Ectodermal cell (in vitro differentiated cells): ENCODE measurements at regions not wholly inside any gene's neighbourhood (a gene's known extent, or its start where the extent isn't known, plus 50 kb on each side); places are given as distances from the start of the nearest gene placed in this dataset.

ENCODE experiments used
- H3K27ac ChIP-seq: 2 replicates; pipeline ENCODE4 v1.7.0; 2013; ENCODE audit warnings: mild to moderate bottlenecking, low read depth, low read length; ENCODE audit not compliant: insufficient read depth, poor library complexity, severe bottlenecking
- H3K27me3 ChIP-seq: 2 replicates; pipeline ENCODE4 v1.7.0; 2013; ENCODE audit warnings: mild to moderate bottlenecking, low read length; ENCODE audit not compliant: insufficient read depth, control insufficient read depth, poor library complexity, severe bottlenecking
- H3K36me3 ChIP-seq: one replicate; pipeline ENCODE4 v1.7.0; 2013; ENCODE audit warnings: low read length; ENCODE audit not compliant: control insufficient read depth, insufficient read depth
- H3K4me1 ChIP-seq: one replicate; pipeline ENCODE4 v1.7.0; 2013; ENCODE audit warnings: low read length; ENCODE audit not compliant: control insufficient read depth, insufficient read depth
- H3K4me3 ChIP-seq: 2 replicates; pipeline ENCODE4 v1.7.0; 2013; ENCODE audit warnings: low read depth, low read length, control low read depth; ENCODE audit not compliant: insufficient read depth
- H3K9me3 ChIP-seq: 2 replicates; pipeline ENCODE4 v1.7.0; 2013; ENCODE audit warnings: mild to moderate bottlenecking, low read length, moderate library complexity; ENCODE audit not compliant: control insufficient read depth
- WGBS, 2 experiments: methylation state at CpG; one replicate each; pipeline ENCODE4 v1.1.7; 2013; ENCODE audit warnings: missing lambda C conversion rate in 2 of 2; 5-methylcytosine and 5-hydroxymethylcytosine counted together

DNA sequence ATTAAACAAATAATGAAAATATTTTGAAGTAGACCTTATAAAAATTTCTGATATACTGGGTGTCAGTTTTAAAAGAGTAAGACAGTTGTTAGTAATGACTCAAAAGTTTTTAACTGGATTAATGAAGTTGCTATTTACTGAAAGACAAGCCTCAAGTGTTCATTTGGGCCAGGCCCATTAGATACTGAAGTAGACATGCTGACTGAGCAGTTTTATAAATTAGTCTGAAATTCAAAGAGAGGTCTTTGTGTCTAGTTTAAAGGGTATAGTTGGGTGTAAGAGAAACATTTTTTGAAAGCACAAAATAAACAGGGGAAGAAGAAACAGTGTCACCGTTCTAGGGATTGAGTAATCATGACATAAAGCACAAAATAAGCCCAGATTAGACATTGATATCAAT, 1577.2 kb downstream of the AMY1C start:
- Histone ChIP-seq H3K4me1 (no peaks in the 10 kb centered on the region), H3K27ac (no peak overlapping the region), H3K27me3 (no peaks in the 10 kb centered on the region), H3K9me3 (no peaks in the 10 kb centered on the region), H3K4me3 (no peak overlapping the region), H3K36me3 (no peaks in the 10 kb centered on the region)
- WGBS, 2 experiments: 94% methylated on average over 1 of the region's 1 CpG; no CpG with 5 or more reads in 1 of the 2 experiments

DNA sequence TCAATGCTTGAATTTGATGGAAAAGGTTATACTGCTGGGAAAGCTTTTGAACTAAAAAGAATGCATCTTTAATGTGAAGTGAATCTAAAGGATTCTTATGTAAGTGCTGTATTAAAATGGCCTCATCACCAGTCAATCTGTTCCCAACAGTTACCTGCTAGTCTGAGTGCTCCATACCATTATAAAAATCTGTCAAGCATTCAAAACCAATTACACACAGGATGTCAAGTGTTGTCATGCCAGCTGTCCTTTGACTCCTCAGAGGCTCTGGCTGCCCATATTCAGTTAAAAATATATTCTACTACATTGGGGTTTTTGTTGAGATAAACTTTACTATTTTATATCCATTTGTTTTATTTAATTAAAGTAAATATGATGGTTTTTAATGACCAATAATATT, 1587.7 kb downstream of the AMY1C start:
- Histone ChIP-seq H3K4me1 (no peaks in the 10 kb centered on the region), H3K27ac (no peak overlapping the region), H3K4me3 (no peak overlapping the region), H3K27me3 (no peaks in the 10 kb centered on the region), H3K9me3 (no peaks in the 10 kb centered on the region), H3K36me3 (no peaks in the 10 kb centered on the region)

DNA sequence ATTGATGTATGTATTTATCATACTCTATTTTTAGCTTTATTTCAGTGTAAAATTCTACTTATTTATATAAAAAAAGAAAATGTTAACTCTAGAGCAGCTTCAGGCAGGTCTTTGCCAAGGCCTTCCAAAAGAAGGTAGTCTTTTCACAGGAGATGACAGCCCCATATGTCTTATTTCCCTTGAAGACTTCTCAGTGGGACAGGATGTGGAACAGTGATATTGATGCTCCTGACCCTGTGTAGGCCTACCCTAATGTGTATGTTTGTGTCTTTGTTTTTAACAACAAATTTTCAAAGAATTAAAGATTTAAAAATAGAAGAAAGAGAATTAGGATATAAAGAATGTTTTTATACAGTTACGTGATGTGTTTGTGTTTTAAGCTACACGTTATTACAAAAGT, 1593.6 kb downstream of the AMY1C start:
- Histone ChIP-seq H3K4me3 (no peak overlapping the region), H3K36me3 (no peaks in the 10 kb centered on the region), H3K27me3 (no peaks in the 10 kb centered on the region), H3K4me1 (no peaks in the 10 kb centered on the region), H3K9me3 (no peaks in the 10 kb centered on the region), H3K27ac (no peak overlapping the region)
- 100% methylated on average over 1 of the region's 2 CpGs; no CpG with 5 or more reads in 1 of the 2 experiments for WGBS, 2 experiments

DNA sequence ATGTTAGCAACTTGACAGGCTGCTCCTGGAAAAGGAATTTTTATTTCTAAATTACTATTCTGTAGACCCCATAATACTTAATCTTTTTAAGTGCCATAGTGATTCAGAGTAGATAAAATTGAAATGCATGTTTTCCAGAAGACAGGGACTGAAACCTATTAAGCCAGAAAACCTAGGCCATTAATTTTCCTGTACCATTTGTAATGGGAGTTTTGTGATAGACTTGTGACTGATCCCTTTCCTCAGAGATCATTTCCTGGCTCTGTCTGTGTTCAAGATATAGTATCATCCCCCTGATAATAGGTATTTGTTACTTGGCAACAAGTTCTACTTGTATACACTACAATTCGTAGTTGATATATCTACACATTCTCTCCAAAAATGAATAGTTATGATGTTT, 1609.8 kb downstream of the AMY1C start:
- no peaks in the 10 kb centered on the region for H3K36me3 ChIP-seq
- no peaks in the 10 kb centered on the region for H3K4me1 ChIP-seq
- 100% methylated on average over 1 of the region's 1 CpG; no CpG with 5 or more reads in 1 of the 2 experiments for WGBS, 2 experiments
- H3K27ac ChIP-seq: no peak overlapping the region
- H3K9me3 ChIP-seq: no peaks in the 10 kb centered on the region
- no peaks in the 10 kb centered on the region for H3K27me3 ChIP-seq
- H3K4me3 ChIP-seq: no peak overlapping the region

DNA sequence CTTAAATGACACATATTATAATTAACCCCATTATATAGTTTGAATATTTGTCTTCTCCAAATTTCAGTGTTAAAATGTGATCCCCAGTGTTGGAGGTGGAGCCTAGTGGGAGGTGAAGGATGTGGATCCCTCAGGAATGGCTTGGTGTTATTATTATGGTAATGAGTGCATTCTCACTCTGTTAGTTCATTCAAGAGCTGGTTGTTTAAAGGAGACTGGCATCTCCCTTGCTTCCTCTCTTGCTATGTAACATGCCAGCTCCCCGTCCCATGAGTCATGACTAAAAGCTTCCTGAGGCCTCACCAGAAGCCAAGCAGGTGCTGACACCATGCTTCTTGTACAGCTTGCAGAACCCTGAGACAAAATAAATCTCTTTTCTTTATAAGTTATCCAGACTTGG, 1612.7 kb downstream of the AMY1C start:
- Histone ChIP-seq H3K9me3 (no peaks in the 10 kb centered on the region), H3K4me1 (no peaks in the 10 kb centered on the region), H3K36me3 (no peaks in the 10 kb centered on the region), H3K27me3 (no peaks in the 10 kb centered on the region), H3K27ac (no peak overlapping the region), H3K4me3 (no peak overlapping the region)
- WGBS, 2 experiments: 91 to 93% methylated on average over 1 of the region's 1 CpG

DNA sequence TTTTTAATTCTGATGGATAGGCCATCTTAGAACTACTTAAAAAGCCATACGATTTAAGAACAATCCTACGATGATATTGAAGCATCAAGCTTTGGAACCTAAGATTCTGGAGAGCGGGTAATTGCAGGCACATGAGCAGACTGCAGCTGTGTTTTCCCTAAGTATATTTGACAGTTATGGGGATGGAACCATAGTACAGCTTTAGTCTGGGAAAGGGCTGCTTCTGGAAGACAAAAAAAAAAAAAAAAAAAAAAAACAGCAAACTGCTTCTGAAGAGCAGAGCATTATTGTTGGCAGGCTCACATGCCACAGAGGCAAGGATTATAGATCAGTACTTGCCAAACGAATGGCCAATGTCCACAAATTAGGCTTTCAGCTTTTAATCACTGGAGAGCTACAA, 1618.7 kb downstream of the AMY1C start:
- H3K9me3 ChIP-seq: no peaks in the 10 kb centered on the region
- H3K27me3 ChIP-seq: no peaks in the 10 kb centered on the region
- H3K27ac ChIP-seq: no peak overlapping the region
- no peaks in the 10 kb centered on the region for H3K4me1 ChIP-seq
- 90 to 95% methylated on average over 4 of the region's 4 CpGs for WGBS, 2 experiments
- no peak overlapping the region for H3K4me3 ChIP-seq
- H3K36me3 ChIP-seq: no peaks in the 10 kb centered on the region

DNA sequence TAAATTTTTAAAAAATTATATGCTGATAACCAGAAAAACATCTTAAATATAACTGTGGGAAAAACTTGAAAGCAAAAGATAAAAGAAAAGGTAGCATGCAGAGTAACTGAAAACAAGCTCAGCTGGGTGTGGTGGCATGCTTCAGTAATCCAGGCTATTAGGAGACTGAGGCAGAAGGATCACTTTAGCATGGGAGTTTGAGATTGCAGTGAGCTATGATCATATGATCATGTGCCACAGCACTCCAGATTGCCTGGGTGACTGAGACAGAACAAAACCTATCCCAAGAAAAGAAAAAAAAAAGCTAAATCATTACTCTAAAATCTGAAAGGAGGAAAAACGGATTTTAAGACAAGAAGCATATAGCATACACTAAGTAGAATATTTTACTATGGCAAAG, 1624.0 kb downstream of the AMY1C start:
- H3K36me3 ChIP-seq: no peaks in the 10 kb centered on the region
- no CpG with 5 or more reads among the region's 1 CpG for WGBS, 2 experiments
- H3K27ac ChIP-seq: no peak overlapping the region
- no peak overlapping the region for H3K4me3 ChIP-seq
- H3K4me1 ChIP-seq: peaks cover 3% of the 10 kb centered on the region
- no peaks in the 10 kb centered on the region for H3K27me3 ChIP-seq
- no peaks in the 10 kb centered on the region for H3K9me3 ChIP-seq

DNA sequence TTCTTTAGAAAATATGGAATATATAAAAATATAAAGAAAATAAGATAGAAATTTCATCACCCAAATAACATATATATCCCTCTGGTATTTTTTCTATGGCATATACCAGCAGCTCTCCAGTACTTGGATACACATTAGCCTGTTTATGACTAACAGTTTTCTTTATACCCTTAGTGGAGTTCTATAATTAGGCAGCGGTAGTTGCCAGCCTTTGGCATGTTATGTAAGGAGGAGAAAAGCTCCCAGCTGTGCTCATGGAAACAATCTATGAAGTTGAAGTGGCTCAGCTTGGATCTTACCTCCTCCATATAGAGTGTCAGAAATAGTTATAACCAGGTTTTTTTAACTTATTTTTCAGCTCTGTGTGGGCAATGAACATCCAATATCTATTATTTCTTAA, 1636.8 kb downstream of the AMY1C start:
- H3K36me3 ChIP-seq: no peaks in the 10 kb centered on the region
- 100% methylated on average over 1 of the region's 1 CpG for WGBS, 2 experiments
- H3K9me3 ChIP-seq: no peaks in the 10 kb centered on the region
- no peaks in the 10 kb centered on the region for H3K27me3 ChIP-seq
- H3K27ac ChIP-seq: no peak overlapping the region
- no peaks in the 10 kb centered on the region for H3K4me1 ChIP-seq
- H3K4me3 ChIP-seq: no peak overlapping the region

DNA sequence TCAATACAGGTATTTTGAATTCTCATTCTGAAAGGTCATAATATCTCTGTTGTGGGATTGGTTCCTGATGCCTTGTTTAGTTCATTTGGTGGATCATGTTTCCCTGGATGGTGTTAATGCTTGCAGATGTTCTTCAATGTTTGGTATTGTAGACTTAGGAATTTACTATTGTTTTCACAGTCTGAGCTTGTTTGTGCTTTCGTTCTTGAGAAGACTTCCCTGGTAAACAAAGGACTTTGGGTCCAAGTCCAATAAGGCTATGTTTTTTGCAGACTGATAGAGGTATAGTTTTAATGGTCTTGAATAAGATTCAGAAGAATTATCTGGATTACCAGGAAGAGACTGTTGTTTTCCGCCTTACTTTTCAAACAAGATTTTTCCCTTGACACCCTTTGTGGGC, 1646.3 kb downstream of the AMY1C start:
- Histone ChIP-seq H3K36me3 (no peaks in the 10 kb centered on the region), H3K27ac (no peak overlapping the region), H3K4me1 (no peaks in the 10 kb centered on the region), H3K9me3 (no peaks in the 10 kb centered on the region), H3K27me3 (no peaks in the 10 kb centered on the region), H3K4me3 (no peak overlapping the region)
- WGBS, 2 experiments: 44 to 48% methylated on average over 2 of the region's 2 CpGs

DNA sequence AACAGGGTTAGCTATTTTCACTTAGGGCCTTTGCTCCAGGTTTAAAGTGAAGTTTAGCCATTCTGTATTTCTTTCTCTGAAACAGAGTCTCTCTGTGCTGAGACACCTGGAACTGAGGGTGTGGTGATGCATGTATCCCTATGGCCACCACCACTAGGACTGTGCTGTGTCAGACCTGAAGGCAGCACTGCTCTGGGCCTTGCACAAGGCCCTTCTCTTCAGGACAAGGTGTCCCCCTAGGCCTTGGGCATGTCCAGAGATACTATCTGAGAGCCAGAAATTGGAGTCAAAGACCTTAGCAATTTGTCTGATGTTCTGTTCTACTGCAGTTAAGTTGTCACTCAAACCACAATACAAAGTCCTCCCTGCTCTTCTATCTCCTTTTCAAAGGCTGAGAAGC, 1649.2 kb downstream of the AMY1C start:
- H3K36me3 ChIP-seq: no peaks in the 10 kb centered on the region
- H3K4me3 ChIP-seq: no peak overlapping the region
- no peaks in the 10 kb centered on the region for H3K27me3 ChIP-seq
- no peaks in the 10 kb centered on the region for H3K4me1 ChIP-seq
- H3K27ac ChIP-seq: no peak overlapping the region
- no peaks in the 10 kb centered on the region for H3K9me3 ChIP-seq

DNA sequence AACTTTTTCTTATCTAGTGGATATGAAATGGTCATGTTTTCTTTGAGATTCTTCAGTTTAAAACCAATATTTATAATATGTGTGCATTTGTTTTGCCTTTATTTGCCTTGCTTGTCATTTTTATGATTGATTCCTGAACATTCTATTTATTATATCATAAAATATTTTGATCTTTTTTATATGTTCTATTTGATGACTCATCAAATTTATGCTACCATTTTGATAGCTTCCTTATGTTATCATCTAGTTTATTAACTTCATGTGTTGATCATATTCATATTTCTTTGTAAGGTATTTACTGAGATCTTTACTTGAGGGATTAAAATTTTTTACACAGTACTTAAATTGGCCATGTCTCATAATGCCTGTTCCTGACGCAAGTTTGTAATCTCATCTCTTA, 1650.0 kb downstream of the AMY1C start:
- Histone ChIP-seq H3K9me3 (no peaks in the 10 kb centered on the region), H3K36me3 (no peaks in the 10 kb centered on the region), H3K4me1 (no peaks in the 10 kb centered on the region), H3K27me3 (no peaks in the 10 kb centered on the region), H3K27ac (no peak overlapping the region), H3K4me3 (no peak overlapping the region)
- WGBS, 2 experiments: 92% methylated on average over 1 of the region's 1 CpG; no CpG with 5 or more reads in 1 of the 2 experiments
